ENCODE measurements at regions not wholly inside any gene's neighbourhood (a gene's known extent, or its start where the extent isn't known, plus 50 kb on each side); places are given as distances from the start of the nearest gene placed in this dataset.

DNA sequence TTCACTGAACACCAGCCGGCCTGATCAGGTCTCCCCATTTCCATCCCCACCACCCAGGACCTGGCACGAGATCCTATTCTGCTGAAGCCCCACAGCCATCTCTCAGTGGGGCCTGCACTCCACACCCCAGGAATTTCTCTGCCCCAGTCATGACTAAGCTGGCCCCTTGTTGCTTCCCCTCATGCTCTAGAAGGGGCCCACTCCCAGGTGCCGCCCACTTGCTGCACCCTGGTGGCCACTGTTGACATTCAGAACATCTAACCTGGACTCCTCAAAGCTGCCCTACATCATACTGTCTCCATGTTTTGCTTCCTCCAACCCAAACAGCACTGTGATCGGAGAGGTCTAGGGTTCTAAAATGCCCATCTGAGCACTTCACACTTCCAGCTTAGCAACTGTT lies 90.7 kb upstream of the KLHL29 start:
- DNase-seq (ENCODE audit: low read depth, low spot score) (no peak), ATAC-seq (peak; percentile 76)
- Histone ChIP-seq H4K20me1 (ENCODE audit: insufficient read depth) (no peaks in the 10 kb centered on the region), H3K4me3 (replicated peaks in 1 of 2; ENCODE audit: low read depth in 1 of 2, low read length in 2 of 2) (no peak overlapping the region), H3K9ac (ENCODE audit: low read length) (no peak overlapping the region), H3K4me1 (ENCODE audit: control insufficient read depth in 1 of 2, insufficient read depth in 2 of 2, low read length in 2 of 2) (no peaks in the 10 kb centered on the region), H2AFZ (ENCODE audit: low read depth, low read length, poor library complexity, severe bottlenecking) (no peak overlapping the region), H3K79me2 (ENCODE audit: insufficient read depth, low read length) (no peaks in the 10 kb centered on the region), H3K27ac (ENCODE audit: low read depth, low read length) (no peak overlapping the region), H3K9me3 (ENCODE audit: control insufficient read depth in 1 of 2, insufficient read depth in 1 of 2, low read depth in 1 of 2, low read length in 2 of 2) (no peaks in the 10 kb centered on the region), H3K36me3 (ENCODE audit: control insufficient read depth in 1 of 2, insufficient read depth in 2 of 2, low read length in 2 of 2) (no peaks in the 10 kb centered on the region), H3K9me2 (ENCODE audit: insufficient read depth) (no peaks in the 10 kb centered on the region), H3K27me3 (ENCODE audit: insufficient read depth, low read length) (peaks cover 43% of the 10 kb centered on the region), H3K4me2 (ENCODE audit: low read length) (no peak overlapping the region)
- ChIA-PET CTCF (no interaction called here), POLR2A (no interaction called here), RAD21 (ENCODE audit: low non-redundant PET in 1 of 2, low total read pairs in 2 of 2, uncharacterized antibody in 2 of 2, unreplicated experiment in 2 of 2) (no interaction called here)
- intact Hi-C loops (cut with micrococcal nuclease) = no loop called here
- BruUV-seq (replicated peaks) = no TSS peak
- no peak for TF ChIP-seq CEBPB (IDR thresholded peaks at IDR 0.05; ENCODE audit: low read depth)
- TF ChIP-seq, protein P1, sequence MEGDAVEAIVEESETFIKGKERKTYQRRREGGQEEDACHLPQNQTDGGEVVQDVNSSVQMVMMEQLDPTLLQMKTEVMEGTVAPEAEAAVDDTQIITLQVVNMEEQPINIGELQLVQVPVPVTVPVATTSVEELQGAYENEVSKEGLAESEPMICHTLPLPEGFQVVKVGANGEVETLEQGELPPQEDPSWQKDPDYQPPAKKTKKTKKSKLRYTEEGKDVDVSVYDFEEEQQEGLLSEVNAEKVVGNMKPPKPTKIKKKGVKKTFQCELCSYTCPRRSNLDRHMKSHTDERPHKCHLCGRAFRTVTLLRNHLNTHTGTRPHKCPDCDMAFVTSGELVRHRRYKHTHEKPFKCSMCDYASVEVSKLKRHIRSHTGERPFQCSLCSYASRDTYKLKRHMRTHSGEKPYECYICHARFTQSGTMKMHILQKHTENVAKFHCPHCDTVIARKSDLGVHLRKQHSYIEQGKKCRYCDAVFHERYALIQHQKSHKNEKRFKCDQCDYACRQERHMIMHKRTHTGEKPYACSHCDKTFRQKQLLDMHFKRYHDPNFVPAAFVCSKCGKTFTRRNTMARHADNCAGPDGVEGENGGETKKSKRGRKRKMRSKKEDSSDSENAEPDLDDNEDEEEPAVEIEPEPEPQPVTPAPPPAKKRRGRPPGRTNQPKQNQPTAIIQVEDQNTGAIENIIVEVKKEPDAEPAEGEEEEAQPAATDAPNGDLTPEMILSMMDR (IDR thresholded peaks at IDR 0.05 in 2 of 3, conservative IDR thresholded peaks at IDR 0.05 in 1 of 3; ENCODE audit: borderline replicate concordance in 1 of 3, insufficient read depth in 1 of 3, low read depth in 2 of 3, low read length in 2 of 3) = peak in 2 of 3 experiments; percentile 19 to 30; a peak in 2 of 6 replicates
- TF ChIP-seq SIN3A (IDR thresholded peaks at IDR 0.05; ENCODE audit: low read depth) = no peak
- no peak for TF ChIP-seq FOSL1 (IDR thresholded peaks at IDR 0.05; ENCODE audit: low read depth)
- TF ChIP-seq RAD21 (IDR thresholded peaks at IDR 0.05; ENCODE audit: low read depth) = peak; percentile 12; the same call in 1 of the 2 replicates
- TF ChIP-seq, protein P2, sequence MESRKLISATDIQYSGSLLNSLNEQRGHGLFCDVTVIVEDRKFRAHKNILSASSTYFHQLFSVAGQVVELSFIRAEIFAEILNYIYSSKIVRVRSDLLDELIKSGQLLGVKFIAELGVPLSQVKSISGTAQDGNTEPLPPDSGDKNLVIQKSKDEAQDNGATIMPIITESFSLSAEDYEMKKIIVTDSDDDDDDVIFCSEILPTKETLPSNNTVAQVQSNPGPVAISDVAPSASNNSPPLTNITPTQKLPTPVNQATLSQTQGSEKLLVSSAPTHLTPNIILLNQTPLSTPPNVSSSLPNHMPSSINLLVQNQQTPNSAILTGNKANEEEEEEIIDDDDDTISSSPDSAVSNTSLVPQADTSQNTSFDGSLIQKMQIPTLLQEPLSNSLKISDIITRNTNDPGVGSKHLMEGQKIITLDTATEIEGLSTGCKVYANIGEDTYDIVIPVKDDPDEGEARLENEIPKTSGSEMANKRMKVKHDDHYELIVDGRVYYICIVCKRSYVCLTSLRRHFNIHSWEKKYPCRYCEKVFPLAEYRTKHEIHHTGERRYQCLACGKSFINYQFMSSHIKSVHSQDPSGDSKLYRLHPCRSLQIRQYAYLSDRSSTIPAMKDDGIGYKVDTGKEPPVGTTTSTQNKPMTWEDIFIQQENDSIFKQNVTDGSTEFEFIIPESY (IDR thresholded peaks at IDR 0.05; ENCODE audit: extremely low read depth, insufficient replicate concordance, low read length) = no peak
- TF ChIP-seq TCF7L2 (IDR thresholded peaks at IDR 0.05; ENCODE audit: borderline replicate concordance, extremely low read depth, insufficient read depth, insufficient read length) = no peak
- TF ChIP-seq, protein P3, sequence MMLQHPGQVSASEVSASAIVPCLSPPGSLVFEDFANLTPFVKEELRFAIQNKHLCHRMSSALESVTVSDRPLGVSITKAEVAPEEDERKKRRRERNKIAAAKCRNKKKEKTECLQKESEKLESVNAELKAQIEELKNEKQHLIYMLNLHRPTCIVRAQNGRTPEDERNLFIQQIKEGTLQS (IDR thresholded peaks at IDR 0.05) = no peak
- no peak for TF ChIP-seq CBX3 (IDR thresholded peaks at IDR 0.05; ENCODE audit: low read depth)
- TF ChIP-seq, protein P4, sequence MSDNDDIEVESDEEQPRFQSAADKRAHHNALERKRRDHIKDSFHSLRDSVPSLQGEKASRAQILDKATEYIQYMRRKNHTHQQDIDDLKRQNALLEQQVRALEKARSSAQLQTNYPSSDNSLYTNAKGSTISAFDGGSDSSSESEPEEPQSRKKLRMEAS (IDR thresholded peaks at IDR 0.05) = no peak
- no peak for TF ChIP-seq EZH2phosphoT487 (IDR thresholded peaks at IDR 0.05; ENCODE audit: borderline replicate concordance)
